Upper lobe of right lung (tissue), 1 donor: ENCODE measurements at regions not wholly inside any gene's neighbourhood (a gene's known extent, or its start where the extent isn't known, plus 50 kb on each side); places are given as distances from the start of the nearest gene placed in this dataset.

ENCODE experiments used
- ATAC-seq: fragments of 200-7000 bp; cut with Tn5 transposase; one replicate; pipeline ENCODE4 v1.9.1; 2020; ENCODE audit warnings: mild to moderate bottlenecking, moderate library complexity
- DNase-seq: peaks from one replicate; pipeline ENCODE4 v3.0.0-alpha.2; 2020
- H3K27ac ChIP-seq: fragments of 200-600 bp; one replicate; pipeline ENCODE4 v1.8.0; 2022
- H3K27me3 ChIP-seq: fragments of 200-600 bp; one replicate; pipeline ENCODE4 v1.8.0; 2022; ENCODE audit warnings: mild to moderate bottlenecking
- H3K36me3 ChIP-seq: fragments of 200-600 bp; one replicate; pipeline ENCODE4 v1.8.0; 2022
- H3K4me1 ChIP-seq: fragments of 200-600 bp; one replicate; pipeline ENCODE4 v1.8.0; 2022
- H3K4me3 ChIP-seq: fragments of 200-600 bp; one replicate; pipeline ENCODE4 v1.8.0; 2022; ENCODE audit warnings: mild to moderate bottlenecking
- H3K9me3 ChIP-seq: fragments of 200-600 bp; one replicate; pipeline ENCODE4 v1.8.0; 2022
- intact Hi-C: fragments of 100-400 bp; cut with DNase I; formaldehyde crosslinking; loops from one replicate; pipeline ENCODE4 v1.11.0; 2022
- TF ChIP-seq, protein P1 (sequence below): fragments of 200-600 bp; IDR thresholded peaks from one replicate; pipeline ENCODE4 v1.8.0; 2022; ENCODE audit warnings: antibody characterized with exemption
- donor health status: DM: no; HTN: yes; CAD: no; lungs with severe emphysema.

DNA sequence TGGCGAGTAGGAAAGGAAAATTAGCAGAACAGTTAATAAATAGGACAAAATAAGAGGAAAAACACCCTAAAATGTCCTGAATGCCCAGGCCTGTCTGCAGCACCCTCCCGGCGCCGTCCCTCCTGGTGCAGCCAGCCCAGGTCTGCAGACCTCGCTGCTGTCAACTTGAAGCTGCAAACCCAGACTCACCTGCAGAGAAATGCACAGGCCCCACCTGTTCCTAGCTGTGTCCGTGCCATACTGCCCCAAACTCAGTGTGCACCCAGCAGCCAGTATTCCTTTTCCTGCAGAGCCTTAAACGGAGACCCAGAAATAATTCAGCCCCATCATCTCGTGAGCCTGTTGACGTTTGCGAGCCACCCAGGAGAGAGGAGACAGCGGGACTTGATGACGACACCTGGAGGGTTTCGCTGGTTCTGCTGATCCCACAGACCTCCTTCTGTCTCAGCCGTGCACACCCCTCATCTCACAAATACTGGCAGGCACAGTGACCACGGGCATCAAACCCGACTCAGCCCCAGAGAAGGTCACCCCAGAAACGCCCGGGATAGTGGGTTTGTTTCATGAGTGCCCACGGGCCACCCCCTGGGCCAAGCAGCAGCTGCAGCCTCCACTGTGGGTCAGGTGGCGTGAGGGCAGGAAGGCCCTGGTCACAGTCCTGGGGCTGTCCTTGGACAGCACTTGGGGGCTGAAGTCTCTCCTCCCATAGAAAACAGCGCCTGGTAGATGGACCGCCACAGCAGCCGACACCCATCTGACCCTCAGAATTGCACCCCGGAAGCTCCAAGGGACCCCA lies 239.5 kb upstream of the SALL3 start:
- Histone ChIP-seq H3K9me3 (no peaks in the 10 kb centered on the region), H3K27ac (no peak overlapping the region), H3K4me1 (no peaks in the 10 kb centered on the region), H3K36me3 (no peaks in the 10 kb centered on the region), H3K27me3 (no peaks in the 10 kb centered on the region), H3K4me3 (no peak overlapping the region)
- ATAC-seq (no peak), DNase-seq (no peak)
- TF ChIP-seq, protein P1, sequence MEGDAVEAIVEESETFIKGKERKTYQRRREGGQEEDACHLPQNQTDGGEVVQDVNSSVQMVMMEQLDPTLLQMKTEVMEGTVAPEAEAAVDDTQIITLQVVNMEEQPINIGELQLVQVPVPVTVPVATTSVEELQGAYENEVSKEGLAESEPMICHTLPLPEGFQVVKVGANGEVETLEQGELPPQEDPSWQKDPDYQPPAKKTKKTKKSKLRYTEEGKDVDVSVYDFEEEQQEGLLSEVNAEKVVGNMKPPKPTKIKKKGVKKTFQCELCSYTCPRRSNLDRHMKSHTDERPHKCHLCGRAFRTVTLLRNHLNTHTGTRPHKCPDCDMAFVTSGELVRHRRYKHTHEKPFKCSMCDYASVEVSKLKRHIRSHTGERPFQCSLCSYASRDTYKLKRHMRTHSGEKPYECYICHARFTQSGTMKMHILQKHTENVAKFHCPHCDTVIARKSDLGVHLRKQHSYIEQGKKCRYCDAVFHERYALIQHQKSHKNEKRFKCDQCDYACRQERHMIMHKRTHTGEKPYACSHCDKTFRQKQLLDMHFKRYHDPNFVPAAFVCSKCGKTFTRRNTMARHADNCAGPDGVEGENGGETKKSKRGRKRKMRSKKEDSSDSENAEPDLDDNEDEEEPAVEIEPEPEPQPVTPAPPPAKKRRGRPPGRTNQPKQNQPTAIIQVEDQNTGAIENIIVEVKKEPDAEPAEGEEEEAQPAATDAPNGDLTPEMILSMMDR: no peak
- intact Hi-C loops: no loop called here

DNA sequence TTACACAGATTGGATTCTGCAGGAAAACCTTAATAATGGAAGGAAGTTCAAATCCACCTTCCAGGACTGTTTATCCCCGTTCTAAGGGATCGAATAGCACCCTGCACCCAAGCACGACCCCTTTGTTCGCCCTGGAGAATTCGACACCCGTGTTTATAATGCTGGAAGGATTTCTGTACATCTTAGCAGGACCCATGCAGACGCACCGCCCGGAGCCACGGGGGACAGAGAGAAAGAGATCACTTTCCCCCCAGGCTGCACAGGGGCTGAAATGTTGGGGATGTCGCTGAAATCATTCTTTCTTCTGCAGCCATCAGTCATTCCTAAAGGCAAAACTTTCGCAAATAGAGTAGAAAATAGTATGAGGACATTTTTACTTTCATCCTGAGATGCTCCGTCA lies 238.7 kb upstream of the SALL3 start:
- H3K4me3 ChIP-seq: no peak overlapping the region
- no peaks in the 10 kb centered on the region for H3K4me1 ChIP-seq
- ATAC-seq (no peak), DNase-seq (no peak)
- H3K27me3 ChIP-seq: no peaks in the 10 kb centered on the region
- TF ChIP-seq, protein P1: no peak
- H3K27ac ChIP-seq: no peak overlapping the region
- intact Hi-C loops: no loop called here
- no peaks in the 10 kb centered on the region for H3K36me3 ChIP-seq
- no peaks in the 10 kb centered on the region for H3K9me3 ChIP-seq

GRCh38 chr18:78741381-78742217 lies 238.0 kb upstream of the SALL3 start:
- Histone ChIP-seq H3K27ac (no peak overlapping the region), H3K36me3 (no peaks in the 10 kb centered on the region), H3K4me3 (no peak overlapping the region), H3K4me1 (no peaks in the 10 kb centered on the region), H3K9me3 (no peaks in the 10 kb centered on the region), H3K27me3 (no peaks in the 10 kb centered on the region)
- DNase-seq: no peak
- TF ChIP-seq, protein P1: no peak
- intact Hi-C loops: no loop called here
- no peak for ATAC-seq

DNA sequence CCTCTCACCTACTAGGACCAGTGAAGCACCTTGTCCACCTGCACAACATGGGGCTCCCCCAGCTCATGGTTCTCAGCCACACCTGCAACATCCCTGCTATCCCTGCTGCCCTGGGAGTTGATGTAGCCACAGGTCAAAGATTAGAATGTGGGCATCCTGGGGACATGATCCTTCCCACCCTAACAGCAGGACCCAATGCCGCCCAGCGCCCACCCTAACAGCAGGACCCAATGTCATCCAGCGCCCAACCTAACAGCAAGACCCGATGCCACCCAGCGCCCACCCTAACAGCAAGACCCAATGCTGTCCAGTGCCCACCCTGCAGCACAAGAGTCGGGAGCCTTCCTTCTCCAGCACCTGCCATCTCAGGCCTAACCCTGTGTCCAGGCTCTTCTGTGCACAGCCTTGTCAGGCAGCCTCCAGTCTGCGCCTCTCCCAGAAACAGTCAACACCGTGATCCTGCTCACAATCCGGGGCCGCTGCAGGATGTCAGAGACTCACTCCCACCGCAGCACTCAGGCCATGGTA lies 237.3 kb upstream of the SALL3 start:
- Histone ChIP-seq H3K9me3 (no peaks in the 10 kb centered on the region), H3K4me3 (no peak overlapping the region), H3K27me3 (no peaks in the 10 kb centered on the region), H3K27ac (no peak overlapping the region), H3K36me3 (no peaks in the 10 kb centered on the region), H3K4me1 (no peaks in the 10 kb centered on the region)
- DNase-seq (no peak), ATAC-seq (peak; percentile 7)
- intact Hi-C loops: no loop called here
- TF ChIP-seq, protein P1: no peak

GRCh38 chr18:78743078-78743477 lies 236.5 kb upstream of the SALL3 start:
- no peaks in the 10 kb centered on the region for H3K27me3 ChIP-seq
- no peak for DNase-seq
- H3K36me3 ChIP-seq: no peaks in the 10 kb centered on the region
- no peak overlapping the region for H3K27ac ChIP-seq
- no peaks in the 10 kb centered on the region for H3K4me1 ChIP-seq
- intact Hi-C loops: no loop called here
- H3K9me3 ChIP-seq: no peaks in the 10 kb centered on the region
- TF ChIP-seq, protein P1: no peak
- no peak for ATAC-seq
- H3K4me3 ChIP-seq: no peak overlapping the region
